Naive B cell (primary cell): ENCODE measurements at regions not wholly inside any gene's neighbourhood (a gene's known extent, or its start where the extent isn't known, plus 50 kb on each side); places are given as distances from the start of the nearest gene placed in this dataset.
"Not testable (repeated sequence)": the region's sequence is repeated elsewhere in the genome, so short reads cannot be mapped to it uniquely, and the experiment has no call there.

Experiments
- ATAC-seq, 2 donors: fragments of 150-1000 bp; cut with Tn5 transposase; 2 replicates each; pipeline ENCODE4 v1.10.0; 2021; ENCODE audit warnings: low read depth in 2 of 2, mild to moderate bottlenecking in 2 of 2, moderate library complexity in 2 of 2
- DNase-seq: peaks from one replicate; pipeline ENCODE4 v3.0.0; 2022
- H3K27ac Mint-ChIP-seq, 6 donors: one replicate each; pipeline ENCODE4 v1.8.0; 2020 to 2022; ENCODE audit warnings: mild to moderate bottlenecking in 6 of 6, mixed read lengths in 6 of 6, moderate library complexity in 5 of 6, inconsistent platforms in 2 of 6
- H3K27me3 Mint-ChIP-seq, 3 donors: one replicate each; pipeline ENCODE4 v1.8.0; 2021 to 2022; ENCODE audit warnings: mixed read lengths in 3 of 3, mild to moderate bottlenecking in 1 of 3
- H3K36me3 Mint-ChIP-seq, 2 donors: one replicate each; pipeline ENCODE4 v1.8.0; 2020 to 2022; ENCODE audit warnings: mixed read lengths in 2 of 2, inconsistent platforms in 1 of 2, mild to moderate bottlenecking in 1 of 2
- H3K4me1 Mint-ChIP-seq, 3 donors: one replicate each; pipeline ENCODE4 v1.8.0; 2020 to 2022; ENCODE audit warnings: mixed read lengths in 3 of 3, inconsistent platforms in 1 of 3, mild to moderate bottlenecking in 1 of 3, moderate library complexity in 1 of 3
- H3K4me3 Mint-ChIP-seq, 8 donors: one replicate each; pipeline ENCODE4 v1.8.0; 2020 to 2022; ENCODE audit warnings: mild to moderate bottlenecking in 8 of 8, mixed read lengths in 8 of 8, moderate library complexity in 8 of 8, inconsistent platforms in 2 of 8
- H3K9me3 Mint-ChIP-seq, 7 donors: one replicate each; pipeline ENCODE4 v1.8.0; 2020 to 2022; ENCODE audit warnings: mixed read lengths in 7 of 7, mild to moderate bottlenecking in 5 of 7, inconsistent platforms in 2 of 7, moderate library complexity in 1 of 7

- Mint-ChIP-seq H3K4me3 (no peak overlapping the region), H3K9me3 (peaks cover 0 to 6% (median 2%) of the 10 kb centered on the region in 7 donors), H3K4me1 (no peaks in the 10 kb centered on the region), H3K27ac (no peak overlapping the region), H3K27me3 (no peaks in the 10 kb centered on the region), H3K36me3 (no peaks in the 10 kb centered on the region)
- ATAC-seq, result no peak
- DNase-seq, result no peak
Measured at GRCh38 chr4:106530821-106531220, 162.2 kb upstream of the GIMD1 start.

GRCh38 chr4:106530024-106530361 is 161.4 kb upstream of the GIMD1 start:
- Mint-ChIP-seq H3K27me3 (no peaks in the 10 kb centered on the region), H3K9me3 (peaks cover 0 to 6% (median 2%) of the 10 kb centered on the region in 7 donors), H3K27ac (no peak overlapping the region), H3K36me3 (no peaks in the 10 kb centered on the region), H3K4me3 (no peak overlapping the region), H3K4me1 (no peaks in the 10 kb centered on the region)
- ATAC-seq (no peak), DNase-seq (no peak)

- ATAC-seq (no peak), DNase-seq (no peak)
- Mint-ChIP-seq H3K36me3 (no peaks in the 10 kb centered on the region), H3K4me3 (no peak overlapping the region), H3K27me3 (no peaks in the 10 kb centered on the region), H3K4me1 (no peaks in the 10 kb centered on the region), H3K9me3 (peaks cover 0 to 5% (median 1%) of the 10 kb centered on the region in 7 donors), H3K27ac (no peak overlapping the region)
Measured at GRCh38 chr4:106529348-106530023, 160.9 kb upstream of the GIMD1 start.

- Mint-ChIP-seq H3K4me1 (no peaks in the 10 kb centered on the region), H3K9me3 (peaks cover 0 to 3% (median 2%) of the 10 kb centered on the region in 7 donors), H3K4me3 (no peak overlapping the region), H3K27ac (no peak overlapping the region), H3K27me3 (no peaks in the 10 kb centered on the region), H3K36me3 (no peaks in the 10 kb centered on the region)
- DNase-seq (no peak), ATAC-seq (no peak)
Measured at GRCh38 chr4:106527316-106527715, 158.7 kb upstream of the GIMD1 start.

GRCh38 chr4:106525425-106525824 is 156.8 kb upstream of the GIMD1 start:
- not testable (repeated sequence) for H3K4me1 Mint-ChIP-seq, H3K36me3 Mint-ChIP-seq, H3K9me3 Mint-ChIP-seq, H3K4me3 Mint-ChIP-seq, DNase-seq, H3K27ac Mint-ChIP-seq, H3K27me3 Mint-ChIP-seq, ATAC-seq

GRCh38 chr4:106524772-106525171 is 156.2 kb upstream of the GIMD1 start:
- not testable (repeated sequence) for H3K36me3 Mint-ChIP-seq, H3K4me1 Mint-ChIP-seq, H3K27me3 Mint-ChIP-seq, H3K4me3 Mint-ChIP-seq, H3K9me3 Mint-ChIP-seq, DNase-seq, ATAC-seq
- peak overlapping the region in 1 of 6 donors; percentile 64 for H3K27ac Mint-ChIP-seq

- no peak overlapping the region for H3K4me3 Mint-ChIP-seq
- no peaks in the 10 kb centered on the region for H3K36me3 Mint-ChIP-seq
- H3K9me3 Mint-ChIP-seq, result peaks cover 0 to 4% (median 2%) of the 10 kb centered on the region in 7 donors
- H3K27me3 Mint-ChIP-seq, result peaks cover 0 to 5% (median 0%) of the 10 kb centered on the region in 3 donors
- H3K4me1 Mint-ChIP-seq, result no peaks in the 10 kb centered on the region
- peak overlapping the region in 1 of 6 donors; percentile 21 for H3K27ac Mint-ChIP-seq
- DNase-seq (no peak), ATAC-seq (no peak)
Measured at GRCh38 chr4:106522839-106523238, 154.3 kb upstream of the GIMD1 start.

- Mint-ChIP-seq H3K4me3 (no peak overlapping the region), H3K27ac (no peak overlapping the region), H3K9me3 (peaks cover 0 to 3% (median 0%) of the 10 kb centered on the region in 7 donors), H3K27me3 (no peaks in the 10 kb centered on the region), H3K4me1 (no peaks in the 10 kb centered on the region), H3K36me3 (no peaks in the 10 kb centered on the region)
- DNase-seq (no peak), ATAC-seq (no peak)
Measured at GRCh38 chr4:106512706-106513105, 144.1 kb upstream of the GIMD1 start.

GRCh38 chr4:106507440-106507839 is 138.9 kb upstream of the GIMD1 start:
- H3K4me3 Mint-ChIP-seq, result no peak overlapping the region
- H3K4me1 Mint-ChIP-seq, result no peaks in the 10 kb centered on the region
- ATAC-seq, result no peak
- peaks cover 0 to 4% (median 0%) of the 10 kb centered on the region in 7 donors for H3K9me3 Mint-ChIP-seq
- no peak for DNase-seq
- H3K36me3 Mint-ChIP-seq, result no peaks in the 10 kb centered on the region
- peaks cover 0 to 9% (median 8%) of the 10 kb centered on the region in 3 donors for H3K27me3 Mint-ChIP-seq
- H3K27ac Mint-ChIP-seq, result no peak overlapping the region

GRCh38 chr4:106503116-106504050 is 134.8 kb upstream of the GIMD1 start:
- no peaks in the 10 kb centered on the region for H3K36me3 Mint-ChIP-seq
- DNase-seq, result no peak
- peaks cover 6 to 18% (median 16%) of the 10 kb centered on the region in 3 donors for H3K27me3 Mint-ChIP-seq
- peaks cover under 1 to 7% (median 4%) of the 10 kb centered on the region in 7 donors for H3K9me3 Mint-ChIP-seq
- H3K27ac Mint-ChIP-seq, result no peak overlapping the region
- H3K4me1 Mint-ChIP-seq, result peaks cover 0 to 5% (median 4%) of the 10 kb centered on the region in 3 donors
- H3K4me3 Mint-ChIP-seq, result no peak overlapping the region
- no peak for ATAC-seq

GRCh38 chr4:106502106-106502699 is 133.6 kb upstream of the GIMD1 start:
- Mint-ChIP-seq H3K4me3 (no peak overlapping the region), H3K27me3 (peaks cover 6 to 18% (median 16%) of the 10 kb centered on the region in 3 donors), H3K36me3 (no peaks in the 10 kb centered on the region), H3K4me1 (peaks cover 0 to 5% (median 4%) of the 10 kb centered on the region in 3 donors), H3K27ac (peak overlapping the region in 1 of 6 donors; percentile 32), H3K9me3 (peaks cover 0 to 7% (median 3%) of the 10 kb centered on the region in 7 donors)
- ATAC-seq (peak in 1 of 2 donors; percentile 27), DNase-seq (no peak)

- DNase-seq, result no peak
- Mint-ChIP-seq H3K36me3 (no peaks in the 10 kb centered on the region), H3K27me3 (peaks cover 5 to 8% (median 6%) of the 10 kb centered on the region in 3 donors), H3K27ac (no peak overlapping the region), H3K9me3 (peaks cover 0 to 7% (median 3%) of the 10 kb centered on the region in 7 donors), H3K4me1 (peaks cover 0 to 4% (median 4%) of the 10 kb centered on the region in 3 donors), H3K4me3 (no peak overlapping the region)
- ATAC-seq, result no peak
Measured at GRCh38 chr4:106497271-106497670, 128.7 kb upstream of the GIMD1 start.

GRCh38 chr4:106496061-106496460 is 127.5 kb upstream of the GIMD1 start:
- Mint-ChIP-seq H3K27ac (no peak overlapping the region), H3K4me3 (no peak overlapping the region), H3K27me3 (no peaks in the 10 kb centered on the region), H3K4me1 (no peaks in the 10 kb centered on the region), H3K9me3 (peaks cover 3 to 7% (median 5%) of the 10 kb centered on the region in 7 donors), H3K36me3 (no peaks in the 10 kb centered on the region)
- ATAC-seq, result no peak
- no peak for DNase-seq
